GM12864 (cell line): ENCODE measurements at regions not wholly inside any gene's neighbourhood (a gene's known extent, or its start where the extent isn't known, plus 50 kb on each side); places are given as distances from the start of the nearest gene placed in this dataset.

ENCODE experiments used
- DNase-seq: peaks from one replicate; pipeline ENCODE4 v3.0.0-alpha.2; 2011; ENCODE audit warnings: low read depth
- H3K4me3 ChIP-seq: 2 replicates; pipeline ENCODE4 v1.5.1; 2011; ENCODE audit warnings: mild to moderate bottlenecking, low read depth, low read length, control low read depth
- CTCF ChIP-seq: IDR thresholded peaks from 2 replicates; pipeline ENCODE4 v1.5.1; 2011; ENCODE audit warnings: low read depth, mild to moderate bottlenecking, moderate library complexity, low read length, control low read depth, inconsistent platforms; ENCODE audit errors: missing control alignments

- no peak overlapping the region for H3K4me3 ChIP-seq
- no peak for TF ChIP-seq CTCF
- no peak for DNase-seq
These were observed 383.0 kb upstream of the SEMA3C start for GRCh38 chr7:81301815-81302214.

DNA sequence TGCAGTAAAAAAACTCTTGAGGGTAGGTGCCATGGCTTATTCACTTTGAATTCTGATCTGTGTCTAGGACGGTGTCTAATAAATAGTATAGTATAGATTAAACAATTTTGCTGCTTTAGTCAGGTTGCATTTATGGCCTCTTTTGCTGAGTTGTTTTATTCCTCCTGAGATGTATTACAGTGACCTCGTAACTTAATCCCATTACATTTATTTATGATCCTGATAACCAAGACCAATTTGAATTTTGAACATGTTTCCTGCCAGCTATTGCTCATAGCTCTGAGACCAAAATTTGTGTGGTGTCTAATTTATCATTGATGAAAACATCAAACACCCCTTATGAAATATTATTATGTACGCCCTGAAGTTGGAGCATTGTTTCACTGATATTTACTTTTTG, 381.9 kb upstream of the SEMA3C start:
- no peak for DNase-seq
- TF ChIP-seq CTCF = no peak
- H3K4me3 ChIP-seq = no peak overlapping the region

DNA sequence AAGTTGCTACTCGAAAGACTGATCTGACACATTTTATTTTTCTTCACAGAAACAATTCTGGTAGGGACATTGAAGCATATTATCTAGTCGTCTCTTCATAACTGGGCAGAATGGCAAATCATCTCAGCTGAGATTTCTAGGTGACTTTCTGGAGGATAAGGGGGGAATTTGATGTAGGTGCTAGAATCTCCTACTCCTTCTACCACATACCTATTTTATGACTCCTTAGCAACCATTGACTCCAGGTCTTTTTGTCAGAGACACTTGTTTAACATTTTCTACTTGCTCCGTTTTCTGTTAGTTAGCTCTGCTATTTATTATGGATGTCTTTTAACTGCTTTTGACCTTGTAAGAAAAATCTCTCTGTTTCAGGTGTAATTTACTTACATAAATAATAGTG, 380.9 kb upstream of the SEMA3C start:
- H3K4me3 ChIP-seq = no peak overlapping the region
- no peak for DNase-seq
- no peak for TF ChIP-seq CTCF

DNA sequence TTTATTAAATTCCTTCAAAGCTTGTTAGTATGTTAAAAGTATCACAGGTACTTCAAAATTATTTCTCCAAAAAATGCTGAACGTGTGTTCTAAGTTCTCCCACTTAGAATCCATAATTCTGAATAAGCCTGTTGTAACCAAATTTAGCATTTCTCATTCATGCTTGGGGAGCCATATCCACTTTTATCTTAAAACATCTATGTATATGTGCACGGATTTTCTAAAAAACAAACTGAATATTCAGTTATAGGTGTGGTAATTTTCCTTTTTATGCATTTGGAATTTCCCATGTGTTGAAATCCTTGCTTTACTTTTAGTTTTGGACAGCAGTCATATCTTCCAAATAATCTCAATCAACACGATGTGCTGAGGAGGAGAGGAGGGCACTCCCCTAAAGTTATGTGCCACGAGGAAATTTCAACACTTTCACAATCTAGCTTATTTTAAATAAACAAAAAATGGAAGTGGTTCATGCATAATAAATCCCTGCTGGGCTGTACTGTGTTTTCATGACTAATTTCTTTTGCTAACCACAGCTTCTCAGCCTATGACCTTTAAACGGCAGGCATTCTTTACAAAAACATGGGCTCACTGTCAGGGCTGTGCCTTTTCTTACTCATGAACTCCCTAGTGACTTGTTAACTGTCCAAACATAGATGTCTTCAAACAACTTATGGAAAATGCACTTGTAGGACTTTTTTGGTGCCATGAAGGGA, 380.3 kb upstream of the SEMA3C start:
- no peak for TF ChIP-seq CTCF
- no peak overlapping the region for H3K4me3 ChIP-seq
- no peak for DNase-seq

- H3K4me3 ChIP-seq = no peak overlapping the region
- no peak for TF ChIP-seq CTCF
- no peak for DNase-seq
These were observed 378.5 kb upstream of the SEMA3C start for GRCh38 chr7:81297317-81297716.

DNA sequence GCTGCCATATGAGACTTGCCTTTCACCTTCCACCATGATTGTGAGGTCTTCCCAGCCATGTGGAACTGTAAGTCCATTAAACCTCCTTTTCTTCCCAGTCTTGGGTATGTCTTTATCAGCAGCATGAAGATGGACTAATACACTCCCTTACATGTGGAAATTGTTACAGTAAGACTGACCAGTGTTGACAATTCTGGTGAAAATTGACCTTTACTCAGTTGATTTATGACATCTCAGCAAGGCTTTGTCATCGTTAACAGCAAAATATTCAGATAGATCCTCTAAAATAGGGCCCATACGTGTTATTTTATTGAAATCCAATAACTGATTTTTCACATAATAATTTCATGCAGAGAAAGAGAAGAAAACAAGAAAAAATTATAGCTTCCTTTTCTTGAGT, 377.9 kb upstream of the SEMA3C start:
- DNase-seq = no peak
- TF ChIP-seq CTCF = no peak
- H3K4me3 ChIP-seq = no peak overlapping the region

DNA sequence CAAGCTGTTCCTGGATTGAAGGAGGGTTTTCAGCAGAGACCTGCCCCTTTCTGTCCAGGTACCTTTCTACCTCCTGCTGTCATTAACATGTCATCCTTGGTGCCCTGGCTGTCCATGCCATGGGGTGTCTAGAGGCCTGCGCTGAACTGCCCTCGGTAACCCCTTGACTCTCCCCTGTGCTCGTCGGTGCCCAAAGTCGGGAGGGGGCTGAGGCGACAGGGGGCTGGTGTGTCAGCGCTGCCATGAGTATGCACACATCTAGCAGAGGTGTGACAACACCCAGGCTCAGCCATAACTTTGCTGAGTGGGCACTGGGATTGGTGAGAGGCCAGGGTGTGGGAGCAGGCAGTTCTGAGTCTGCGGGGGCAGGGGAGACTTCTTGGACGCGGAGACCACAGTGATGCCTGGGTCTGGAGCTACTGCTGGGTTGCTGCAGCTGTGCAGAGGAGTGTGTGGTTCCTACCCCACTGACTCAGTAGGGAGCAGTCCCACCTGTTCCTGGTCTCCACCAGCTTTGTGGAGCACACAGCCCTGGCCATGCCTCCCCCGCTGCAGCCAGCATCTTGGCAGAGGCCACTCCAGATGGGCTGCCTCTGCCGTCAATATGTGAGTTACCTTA, 376.2 kb upstream of the SEMA3C start:
- H3K4me3 ChIP-seq = no peak overlapping the region
- DNase-seq = no peak
- no peak for TF ChIP-seq CTCF
